HG02938 (cell line): ENCODE measurements at regions not wholly inside any gene's neighbourhood (a gene's known extent, or its start where the extent isn't known, plus 50 kb on each side); places are given as distances from the start of the nearest gene placed in this dataset.
"Not testable (repeated sequence)": the region's sequence is repeated elsewhere in the genome, so short reads cannot be mapped to it uniquely, and the experiment has no call there.

Experiments
- ATAC-seq: cut with Tn5 transposase; IDR thresholded peaks from one replicate; pipeline ENCODE4 v1.9.1; 2021; ENCODE audit warnings: mild to moderate bottlenecking, moderate library complexity; ENCODE audit not compliant: unreplicated experiment

- ATAC-seq = no peak
Measured at GRCh38 chrX:65971151-65971550, 68.7 kb downstream of the VSIG4 start.

DNA sequence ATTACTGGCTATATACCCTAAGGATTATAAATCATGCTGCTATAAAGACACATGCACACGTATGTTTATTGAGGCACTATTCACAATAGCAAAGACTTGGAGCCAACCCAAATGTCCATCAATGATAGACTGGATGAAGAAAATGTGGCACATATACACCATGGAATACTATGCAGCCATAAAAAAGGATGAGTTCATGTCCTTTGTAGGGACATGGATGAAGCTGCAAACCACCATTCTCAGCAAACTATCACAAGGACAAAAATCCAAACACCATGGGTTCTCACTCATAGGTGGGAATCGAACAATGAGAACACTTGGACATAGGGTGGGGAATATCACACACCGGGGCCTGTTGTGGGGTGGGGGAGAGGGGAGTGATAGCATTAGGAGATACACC is 72.7 kb downstream of the VSIG4 start:
- not testable (repeated sequence) for ATAC-seq

- ATAC-seq = no peak
Measured at GRCh38 chrX:65961714-65962113, 78.2 kb downstream of the VSIG4 start.

DNA sequence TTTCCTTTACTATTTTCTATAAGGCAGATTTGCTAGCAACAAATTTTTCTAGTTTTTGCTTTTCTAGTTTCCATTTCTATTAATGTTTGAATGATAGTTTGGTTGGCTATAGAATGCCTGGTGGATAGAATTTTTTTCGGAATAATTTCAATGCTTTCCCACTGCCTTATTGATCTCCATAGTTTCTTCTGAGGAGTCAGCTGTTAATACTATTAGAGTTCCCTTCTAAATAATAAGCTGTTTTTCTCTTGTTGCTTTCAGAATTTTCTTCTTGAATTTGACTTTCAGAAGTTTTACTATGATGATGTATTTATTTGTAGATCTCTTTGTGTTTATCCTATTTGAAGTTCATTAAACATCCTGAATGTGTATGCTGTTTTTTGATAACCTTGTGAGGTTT is 91.8 kb downstream of the VSIG4 start:
- ATAC-seq = no peak

- no peak for ATAC-seq
Measured at GRCh38 chrX:65941775-65942174, 98.1 kb downstream of the VSIG4 start.

- no peak for ATAC-seq
Measured at GRCh38 chrX:65933085-65933589, 106.7 kb downstream of the VSIG4 start.

DNA sequence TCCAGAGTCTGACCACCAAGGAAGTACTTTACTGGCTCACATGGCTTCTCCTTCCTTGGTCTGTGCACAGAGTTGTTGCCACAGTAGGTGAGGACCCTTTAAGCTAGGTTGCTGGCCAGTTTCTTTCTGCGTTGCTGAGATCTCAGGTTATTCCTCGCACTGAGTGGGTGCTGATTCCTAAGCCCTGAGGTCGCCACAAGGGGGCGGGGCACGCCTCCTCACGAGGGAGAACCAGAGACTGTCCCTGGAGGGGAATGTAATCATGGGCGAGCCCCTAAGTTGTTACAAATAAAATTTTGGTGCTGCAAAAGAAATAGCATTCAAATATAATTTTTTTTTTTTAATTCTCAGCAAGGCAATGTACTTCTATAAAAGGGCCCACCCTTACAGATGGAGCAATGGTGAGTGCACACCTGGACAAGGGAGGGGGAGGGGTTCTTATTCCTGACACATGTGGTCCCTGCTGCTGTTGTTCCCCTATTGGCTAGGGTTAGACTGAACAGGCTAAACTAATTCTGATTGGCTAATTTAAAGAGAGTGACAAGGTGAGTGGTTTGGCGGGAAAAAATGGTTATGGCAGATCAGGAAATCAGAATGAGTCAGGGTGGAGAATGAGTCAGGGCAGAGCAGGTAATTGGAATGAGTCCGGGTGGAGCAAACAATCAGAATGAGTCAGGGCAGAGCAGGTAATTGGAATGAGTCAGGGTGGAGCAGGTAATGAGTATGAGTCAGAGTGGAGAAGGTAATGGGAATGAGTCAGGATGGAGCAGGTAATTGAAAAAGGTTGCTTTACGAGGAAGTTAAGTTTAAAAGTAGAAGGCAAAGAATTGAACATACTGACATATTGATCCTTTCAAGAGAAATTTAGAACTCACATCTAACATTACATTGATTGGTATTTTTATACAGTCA is 107.5 kb downstream of the VSIG4 start:
- ATAC-seq = no peak

DNA sequence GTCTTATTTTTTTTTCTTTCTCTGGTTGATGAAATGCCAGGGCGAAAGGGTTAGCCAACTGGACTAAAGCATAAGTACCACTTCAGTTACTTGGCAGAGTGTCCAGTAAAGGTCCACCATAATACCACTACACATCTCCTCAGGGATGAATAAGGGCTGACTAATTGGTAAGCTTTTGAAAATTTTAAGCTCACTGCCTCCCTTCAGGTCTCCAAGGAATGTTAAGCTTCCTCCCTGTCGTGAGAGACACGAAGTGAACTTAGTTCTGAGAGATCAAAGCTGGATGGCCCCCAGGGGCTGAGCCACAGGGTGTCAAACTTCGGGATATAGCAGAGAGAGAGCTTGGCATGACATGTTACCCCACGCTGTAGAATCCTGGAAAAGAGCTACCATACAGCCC is 111.4 kb downstream of the VSIG4 start:
- ATAC-seq = no peak

DNA sequence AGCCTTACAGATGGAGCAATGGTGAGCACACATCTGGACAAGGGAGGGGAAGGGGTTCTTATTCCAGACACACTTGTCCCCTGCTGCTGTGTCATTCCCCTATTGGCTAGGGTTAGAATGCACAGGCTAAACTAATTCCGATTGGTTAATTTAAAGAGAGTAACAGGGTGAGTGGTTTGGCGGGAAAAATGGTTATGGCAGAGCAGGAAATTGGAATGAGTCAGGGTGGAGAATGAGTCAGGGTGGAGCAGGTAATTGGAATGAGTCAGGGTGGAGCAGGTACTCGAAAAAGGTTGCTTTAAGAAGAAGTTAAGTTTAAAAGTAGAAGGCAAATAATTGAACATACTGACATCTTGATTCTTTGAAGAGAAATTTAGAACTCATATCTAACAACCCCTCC is 112.5 kb downstream of the VSIG4 start:
- not testable (repeated sequence) for ATAC-seq

GRCh38 chrX:65926095-65927019 is 113.5 kb downstream of the VSIG4 start:
- ATAC-seq = peak; percentile 70

GRCh38 chrX:65925592-65925991 is 114.3 kb downstream of the VSIG4 start:
- no peak for ATAC-seq

GRCh38 chrX:65925005-65925404 is 114.9 kb downstream of the VSIG4 start:
- ATAC-seq = no peak

- no peak for ATAC-seq
Measured at GRCh38 chrX:65921363-65921762, 118.5 kb downstream of the VSIG4 start.

DNA sequence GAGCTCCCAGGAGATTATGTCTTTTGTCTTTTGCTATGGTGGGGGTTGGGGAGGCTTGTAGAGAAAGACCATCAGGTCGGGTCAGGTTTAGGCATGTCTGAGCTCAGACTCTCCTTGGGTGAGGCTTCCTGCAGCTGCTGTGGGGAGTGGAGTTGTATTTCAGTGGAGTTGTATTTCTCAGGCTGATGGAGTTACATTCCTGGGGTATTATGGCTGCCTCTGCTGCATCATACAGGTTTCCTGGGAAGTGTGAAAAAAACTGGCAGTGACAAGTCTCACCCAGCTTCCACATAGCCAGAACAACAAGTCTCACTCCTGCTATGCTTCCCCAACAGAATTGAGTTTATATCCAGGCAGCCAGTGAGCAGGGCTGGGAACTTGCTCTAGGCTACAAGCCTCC is 119.3 kb downstream of the VSIG4 start:
- ATAC-seq = no peak

DNA sequence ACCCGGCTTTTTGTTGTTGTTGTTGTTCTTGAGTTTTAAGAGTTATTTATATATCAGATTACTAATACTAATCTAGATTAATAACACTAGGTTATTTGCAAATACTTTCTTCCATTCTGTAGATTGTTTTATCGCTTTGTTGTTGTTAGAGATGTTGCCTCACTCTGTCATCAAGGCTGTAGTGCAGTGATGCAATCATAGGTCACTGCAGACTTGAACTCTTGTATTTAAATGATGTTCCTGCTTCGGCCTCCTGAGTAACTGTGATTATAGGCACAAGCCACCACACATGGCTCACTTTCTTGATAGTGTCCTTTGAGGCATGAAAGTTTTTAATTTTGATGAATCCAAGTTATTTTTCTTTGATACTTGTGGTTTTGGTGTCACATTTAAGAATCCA is 129.0 kb downstream of the VSIG4 start:
- ATAC-seq = no peak

DNA sequence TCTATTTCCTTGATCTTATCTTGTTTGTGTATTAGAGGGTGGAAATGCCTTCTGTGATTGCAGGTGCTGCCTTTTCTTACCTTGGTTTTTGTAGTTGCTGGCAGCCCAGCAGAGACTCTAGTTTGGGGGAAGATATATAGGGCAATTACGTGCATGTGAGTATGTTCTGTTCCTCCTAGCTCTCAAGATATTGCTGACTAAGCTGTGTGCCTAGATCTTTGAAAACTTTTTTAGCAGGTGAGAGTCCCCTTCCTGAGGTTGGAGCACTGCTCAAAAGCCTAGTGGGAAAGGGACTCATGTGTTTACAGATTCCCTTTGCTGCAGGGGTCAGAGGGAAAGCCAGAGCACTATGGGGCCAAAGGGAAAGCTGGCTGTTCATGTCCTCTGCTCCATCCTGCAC is 136.1 kb downstream of the VSIG4 start:
- ATAC-seq = no peak

DNA sequence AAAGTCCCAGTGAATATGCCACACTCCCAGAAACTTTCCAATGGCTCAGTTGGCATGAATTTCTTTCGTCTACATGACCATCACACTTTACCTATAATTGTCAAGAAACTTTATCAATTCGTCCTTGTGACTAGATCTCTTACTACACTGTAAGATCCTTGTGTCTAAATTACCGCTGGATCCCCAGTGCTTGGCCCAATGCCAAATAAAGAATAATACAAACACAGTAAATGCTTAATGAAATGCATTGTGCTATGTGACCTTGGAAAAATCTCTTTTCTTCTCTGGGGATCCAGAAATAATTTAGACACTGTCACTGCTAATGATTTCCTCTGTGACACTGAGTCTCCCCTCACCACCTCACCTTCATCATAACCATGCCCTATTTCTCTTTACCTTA is 137.9 kb downstream of the VSIG4 start:
- ATAC-seq = no peak

GRCh38 chrX:65900850-65901844 is 138.7 kb downstream of the VSIG4 start:
- no peak for ATAC-seq

- ATAC-seq = no peak
Measured at GRCh38 chrX:65894133-65894532, 145.7 kb downstream of the VSIG4 start.

DNA sequence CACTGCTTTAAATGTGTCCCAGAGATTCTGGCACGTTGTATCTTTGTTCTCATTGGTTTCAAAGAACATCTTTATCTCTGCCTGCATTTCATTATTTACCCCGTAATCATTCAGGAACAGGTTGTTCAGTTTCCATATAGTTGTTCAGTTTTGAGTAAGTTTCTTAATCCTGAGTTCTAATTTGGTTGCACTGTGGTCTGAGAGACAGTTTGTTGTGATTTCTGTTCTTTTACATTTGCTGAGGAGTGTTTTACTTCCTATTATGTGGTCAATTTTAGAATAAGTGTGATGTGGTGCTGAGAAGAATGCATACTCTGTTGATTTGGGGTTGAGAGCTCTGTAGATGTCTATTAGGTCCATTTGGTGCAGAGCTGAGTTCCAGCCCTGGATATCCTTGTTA is 148.1 kb downstream of the VSIG4 start:
- ATAC-seq = not testable (repeated sequence)
